Fibroblast of peridontal ligament (primary cell): ENCODE measurements at regions not wholly inside any gene's neighbourhood (a gene's known extent, or its start where the extent isn't known, plus 50 kb on each side); places are given as distances from the start of the nearest gene placed in this dataset.
A peak's percentile ranks its signal among the peaks of the same experiment; 100 is the strongest.

ENCODE experiments used
- DNase-seq: peaks from one replicate; pipeline ENCODE4 v3.0.0-alpha.2; 2010; ENCODE audit errors: extremely low read depth

DNA sequence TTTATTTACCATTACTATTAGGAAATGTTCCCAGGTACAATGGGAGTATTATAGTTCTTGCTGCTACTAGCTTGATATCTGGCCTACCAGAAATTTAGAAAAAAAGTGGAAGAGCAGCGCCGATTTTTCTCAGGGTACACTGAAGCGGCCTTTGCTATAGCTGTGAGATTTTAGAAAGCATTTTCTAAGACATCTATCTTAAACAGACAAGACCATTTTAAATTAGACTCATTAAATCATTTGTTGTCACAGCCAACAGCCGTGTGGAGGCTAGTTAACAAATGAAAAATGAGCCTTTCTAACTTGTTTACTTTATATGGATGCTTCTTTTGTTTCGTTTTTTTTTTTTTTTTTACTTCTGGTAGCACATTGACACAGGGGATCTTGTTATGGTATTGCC, 183.2 kb upstream of the ZRANB2 start:
- DNase-seq: no peak

DNA sequence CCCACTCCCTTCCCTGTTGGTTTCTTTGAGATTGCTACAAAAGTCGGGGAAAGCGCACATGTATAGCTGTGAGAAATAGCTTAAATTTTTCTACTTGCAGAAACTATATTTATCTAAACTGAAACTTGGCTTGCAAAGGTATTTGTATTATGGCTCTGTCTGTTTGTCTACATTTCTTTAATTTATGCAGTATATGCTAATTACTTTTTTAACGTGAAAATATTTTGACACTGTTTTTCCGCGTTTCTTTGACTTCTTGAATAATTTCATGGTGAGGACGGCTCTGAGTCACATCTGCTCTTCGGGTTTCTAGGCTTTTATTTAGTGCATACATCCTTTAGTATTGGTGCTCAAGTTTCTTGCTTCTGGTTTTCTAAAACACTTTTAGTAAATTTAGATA, 182.1 kb upstream of the ZRANB2 start:
- DNase-seq: no peak

GRCh38 chr1:71252900-71253299, 172.1 kb upstream of the ZRANB2 start:
- no peak for DNase-seq

GRCh38 chr1:71245246-71245645, 164.4 kb upstream of the ZRANB2 start:
- DNase-seq: no peak

GRCh38 chr1:71242239-71242638, 161.4 kb upstream of the ZRANB2 start:
- peak; percentile 49 for DNase-seq

DNA sequence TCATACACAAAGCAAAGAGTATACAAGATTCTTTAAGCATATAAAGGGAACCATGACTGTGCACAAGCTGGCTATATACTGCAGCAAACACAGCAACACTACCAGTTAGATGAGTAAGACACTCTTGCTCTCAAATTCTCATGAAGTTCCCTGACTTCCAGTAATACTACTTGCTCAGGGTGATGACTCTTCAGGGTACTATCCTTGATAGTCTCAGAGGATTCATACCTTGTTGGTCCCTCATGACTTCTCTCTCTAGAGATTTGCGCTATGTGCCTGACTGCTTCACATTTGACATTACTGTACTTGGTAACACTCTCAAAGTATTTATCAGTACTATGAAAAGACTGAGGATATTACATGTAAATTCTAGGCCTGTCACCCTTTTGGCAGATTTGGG, 159.8 kb upstream of the ZRANB2 start:
- DNase-seq: peak; percentile 7

- no peak for DNase-seq
Measured at GRCh38 chr1:71236503-71236902, 155.7 kb upstream of the ZRANB2 start.

DNA sequence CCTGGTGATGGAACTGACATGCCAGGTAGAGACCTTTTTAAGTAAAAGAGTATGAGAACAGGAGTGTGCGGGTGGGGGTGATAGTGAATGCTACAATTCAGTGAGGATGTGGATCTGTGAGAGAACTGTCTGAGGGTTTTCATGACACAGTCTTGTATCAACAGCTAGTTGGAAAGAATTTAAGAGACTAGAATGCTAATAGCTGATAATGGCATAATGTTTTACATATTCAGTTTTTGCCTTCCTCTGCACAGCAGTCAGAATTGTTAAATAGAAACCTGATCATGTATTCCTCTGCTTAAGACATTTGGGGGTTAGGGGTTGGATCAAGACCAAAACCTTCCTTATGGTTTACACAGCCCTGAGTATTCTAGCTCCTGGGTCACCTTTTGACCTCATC, 152.8 kb upstream of the ZRANB2 start:
- peak; percentile 6 for DNase-seq

DNA sequence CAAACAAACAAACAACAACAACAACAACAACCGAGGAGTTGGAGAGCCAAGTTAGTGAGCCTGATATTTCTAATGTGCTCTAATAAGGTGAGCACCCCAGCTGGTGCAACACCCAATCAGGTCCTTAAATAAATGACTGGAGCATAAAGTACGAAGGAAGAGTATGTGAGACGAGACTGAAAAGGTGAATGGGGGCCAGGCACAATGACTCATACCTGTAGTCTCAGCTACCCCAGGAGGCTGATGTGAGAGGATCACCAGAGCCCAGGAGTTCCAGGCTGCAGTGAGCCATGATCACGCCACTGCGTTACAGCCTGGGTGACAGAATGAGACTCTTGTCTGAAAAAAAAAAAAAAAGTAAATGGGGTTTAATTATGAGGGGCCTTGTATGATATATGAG, 152.0 kb upstream of the ZRANB2 start:
- DNase-seq: no peak

DNA sequence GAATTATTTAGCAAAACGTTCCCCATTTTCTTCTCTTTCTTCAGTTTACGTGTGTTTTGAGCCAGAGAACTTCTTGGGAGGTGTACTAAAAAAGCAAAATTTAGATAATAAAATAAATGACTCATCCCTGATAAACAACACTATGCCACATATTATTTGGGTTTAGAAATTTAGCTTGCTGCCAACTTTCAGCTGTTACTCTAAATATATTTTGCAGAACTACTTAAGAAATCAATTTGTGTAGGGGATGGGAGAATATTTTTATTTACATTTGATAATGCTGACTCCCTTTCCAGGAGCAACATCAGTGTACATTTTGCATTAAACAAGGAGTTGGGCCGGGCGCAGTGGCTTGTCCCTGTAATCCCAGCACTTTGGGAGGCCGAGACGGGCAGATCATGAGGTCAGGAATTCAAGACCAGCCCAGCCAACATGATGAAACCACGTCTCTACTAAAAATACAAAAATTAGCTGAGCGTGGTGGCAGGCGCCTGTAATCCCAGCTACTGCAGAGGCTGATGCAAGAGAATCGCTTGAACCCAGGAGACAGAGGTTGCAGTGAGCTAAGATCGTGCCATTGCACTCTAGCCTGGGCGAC, 151.4 kb upstream of the ZRANB2 start:
- DNase-seq: no peak

DNA sequence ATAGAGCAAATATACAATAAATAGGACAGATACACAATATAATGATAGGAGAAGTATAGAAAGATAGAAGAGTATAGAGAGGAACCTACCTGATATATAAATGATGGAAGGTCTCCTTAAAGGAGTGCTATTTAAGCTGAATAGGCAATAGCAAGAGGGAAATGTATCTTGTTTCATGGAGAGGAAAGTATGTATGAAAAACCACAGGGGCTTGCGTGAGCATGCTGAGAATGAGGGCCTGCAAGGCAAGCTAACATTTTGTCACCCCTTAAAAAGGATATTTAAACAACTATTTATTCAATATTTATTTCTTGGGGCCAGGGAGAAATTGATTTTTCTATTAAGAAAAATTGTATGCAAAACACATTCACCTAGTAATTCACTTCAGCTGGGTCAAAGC, 150.9 kb upstream of the ZRANB2 start:
- DNase-seq: peak; percentile 19

DNA sequence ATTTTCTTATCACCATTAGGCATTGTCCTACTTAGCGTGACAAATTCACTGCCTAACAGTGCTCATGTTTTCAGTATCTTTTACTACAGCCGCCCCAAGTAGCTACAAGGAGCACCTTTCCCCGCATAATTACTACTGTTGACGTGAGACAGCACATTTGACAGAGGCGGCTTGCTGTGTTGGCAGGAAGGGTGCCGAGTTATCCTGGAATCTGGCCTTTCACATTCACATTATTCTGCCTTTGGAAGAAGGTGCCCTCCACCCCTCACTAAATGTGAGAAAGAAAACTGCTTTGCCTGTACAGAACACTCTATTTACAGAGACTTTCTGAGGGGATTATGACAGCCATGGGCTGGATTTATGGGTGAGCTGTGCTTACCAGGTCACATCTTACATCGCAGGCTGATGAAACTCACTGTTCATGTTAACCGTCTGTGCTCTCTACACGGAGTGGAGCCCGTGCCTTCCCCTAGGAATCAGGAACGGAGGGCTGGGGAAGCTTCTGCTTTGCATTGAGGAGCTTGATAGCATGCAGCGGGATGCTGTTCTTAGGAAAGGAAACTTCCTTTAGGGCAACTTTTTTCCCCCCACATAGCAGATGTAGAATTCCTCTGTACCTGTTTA, 148.0 kb upstream of the ZRANB2 start:
- DNase-seq: no peak

DNA sequence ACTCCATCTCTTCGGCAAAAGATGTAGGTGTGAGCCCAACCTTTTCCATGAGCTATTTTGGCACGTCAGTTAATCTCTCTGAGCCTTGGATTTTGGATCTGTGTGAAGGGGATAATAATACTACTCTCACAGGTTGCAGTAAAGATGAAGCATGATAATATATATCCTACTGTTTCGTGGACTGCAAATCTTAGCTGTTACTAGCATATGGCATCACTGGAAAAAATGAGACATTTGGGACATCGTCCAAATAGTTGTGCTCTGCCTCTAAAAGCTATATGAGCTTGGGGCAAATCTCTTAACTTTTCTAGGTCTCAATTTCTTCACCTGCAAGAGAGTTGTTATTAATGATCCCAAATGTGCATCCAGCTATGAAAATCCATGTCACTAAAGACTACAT, 147.4 kb upstream of the ZRANB2 start:
- DNase-seq: peak; percentile 16

- DNase-seq: no peak
Measured at GRCh38 chr1:71224741-71225377, 144.0 kb upstream of the ZRANB2 start.

DNA sequence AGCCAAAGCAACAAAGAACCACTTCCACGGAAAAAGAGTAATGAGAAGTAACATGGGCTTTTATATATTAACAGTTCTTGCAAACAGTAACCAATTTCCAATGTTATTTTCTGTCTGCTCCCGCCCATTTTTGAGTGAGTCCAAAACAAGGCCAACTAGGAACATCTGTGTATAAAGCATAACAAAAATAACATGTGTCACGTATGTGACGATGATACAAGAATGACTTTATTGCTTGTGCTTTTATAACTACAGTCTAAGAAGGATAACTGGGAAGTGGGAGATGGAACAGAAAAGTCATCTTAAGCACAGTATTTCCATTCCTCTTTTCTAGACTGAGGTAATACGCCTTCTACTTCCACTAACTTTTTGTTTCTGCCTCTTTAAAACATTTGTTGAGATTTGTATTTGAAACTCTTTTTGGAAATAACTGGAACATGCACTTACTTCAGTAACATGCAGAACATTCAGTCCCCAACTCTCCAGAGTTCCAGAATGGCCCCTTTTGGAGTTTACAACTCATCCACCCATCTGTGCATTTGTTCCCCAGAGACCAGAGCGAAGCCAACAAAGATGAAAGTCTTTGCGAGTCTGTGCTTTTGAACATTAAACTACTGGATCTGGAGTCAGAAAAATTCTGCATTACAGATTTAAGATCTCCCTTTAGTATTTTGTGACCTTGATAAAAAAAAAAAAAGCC, 143.0 kb upstream of the ZRANB2 start:
- DNase-seq: no peak

- DNase-seq: no peak
Measured at GRCh38 chr1:71222668-71223067, 141.8 kb upstream of the ZRANB2 start.

- no peak for DNase-seq
Measured at GRCh38 chr1:71210718-71211117, 129.9 kb upstream of the ZRANB2 start.

DNA sequence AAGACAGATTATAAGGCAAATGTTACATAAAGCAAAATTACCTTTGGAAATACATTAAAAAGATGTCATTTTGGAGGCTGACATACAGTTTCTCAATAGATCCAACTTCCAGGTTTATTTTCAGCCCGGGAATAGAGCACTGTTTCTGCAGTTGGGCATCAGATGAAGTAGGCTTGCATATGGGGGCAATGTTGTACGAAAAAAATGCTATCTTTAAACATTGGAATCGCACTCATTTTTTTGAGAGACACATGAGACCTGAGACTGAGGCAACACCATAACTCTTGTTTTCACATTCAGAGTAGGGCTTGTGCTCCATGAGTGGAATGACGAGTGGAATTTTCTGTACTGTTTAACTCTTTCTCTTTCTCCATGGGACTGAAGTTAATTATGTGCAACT, 122.4 kb upstream of the ZRANB2 start:
- no peak for DNase-seq

DNA sequence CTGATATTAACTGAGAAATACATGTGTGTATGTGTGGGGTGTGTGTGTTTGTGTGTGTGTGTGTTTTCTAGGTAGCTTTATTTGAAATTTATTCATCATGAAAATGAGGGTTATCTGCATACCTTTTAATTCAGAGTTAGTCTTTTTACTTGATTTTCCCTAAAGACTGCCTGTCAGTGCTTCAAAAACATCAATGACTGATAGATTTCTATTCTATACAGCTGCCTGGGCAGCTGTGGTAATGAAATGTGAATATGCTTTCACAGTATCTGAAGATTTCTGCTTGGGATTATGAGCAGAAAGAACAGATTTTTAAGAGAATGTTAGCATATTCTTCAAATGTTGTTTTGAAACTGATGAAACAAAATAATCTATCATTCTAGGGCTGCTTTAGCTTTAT, 119.7 kb upstream of the ZRANB2 start:
- no peak for DNase-seq

DNA sequence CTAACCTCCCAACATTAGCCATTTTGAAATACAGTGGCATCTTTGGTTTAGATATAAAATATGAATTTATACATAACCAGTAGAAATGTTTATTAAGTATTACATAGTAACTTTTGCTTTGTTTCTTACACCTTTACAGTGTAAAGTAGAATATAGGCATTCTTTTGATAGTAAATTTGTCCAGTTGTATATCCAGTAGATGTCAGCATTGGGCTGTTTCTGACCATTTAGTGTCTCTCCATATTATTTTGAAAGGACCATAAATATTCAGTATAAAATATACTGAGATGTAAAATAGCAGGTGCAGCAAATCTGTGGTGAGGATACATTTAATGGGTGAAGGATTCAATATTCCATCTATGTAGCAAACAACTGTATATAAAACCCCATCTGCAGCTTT, 115.8 kb upstream of the ZRANB2 start:
- peak; percentile 62 for DNase-seq

GRCh38 chr1:71193153-71193552, 112.3 kb upstream of the ZRANB2 start:
- peak; percentile 56 for DNase-seq

DNA sequence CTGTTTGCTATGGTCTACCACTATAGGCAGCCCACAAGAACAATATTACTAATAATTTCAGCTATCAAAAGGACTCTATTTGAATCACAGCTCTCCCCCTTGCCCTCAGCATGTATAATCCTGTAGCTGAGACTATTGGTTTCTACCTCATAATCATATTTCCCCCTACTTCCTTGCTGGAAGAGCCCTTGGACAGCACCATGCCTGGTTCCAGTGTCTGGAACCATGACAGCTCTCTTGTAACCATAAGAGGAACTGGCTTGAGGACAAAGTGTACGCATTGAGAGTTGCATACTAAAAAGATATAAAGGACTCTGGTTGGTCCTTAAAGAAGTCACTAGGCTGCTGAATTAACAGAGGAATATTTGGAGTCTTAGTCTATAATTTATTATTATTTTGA, 110.7 kb upstream of the ZRANB2 start:
- DNase-seq: no peak

- no peak for DNase-seq
Measured at GRCh38 chr1:71190843-71191242, 110.0 kb upstream of the ZRANB2 start.
